ENCODE measurements at regions not wholly inside any gene's neighbourhood (a gene's known extent, or its start where the extent isn't known, plus 50 kb on each side); places are given as distances from the start of the nearest gene placed in this dataset.

DNA sequence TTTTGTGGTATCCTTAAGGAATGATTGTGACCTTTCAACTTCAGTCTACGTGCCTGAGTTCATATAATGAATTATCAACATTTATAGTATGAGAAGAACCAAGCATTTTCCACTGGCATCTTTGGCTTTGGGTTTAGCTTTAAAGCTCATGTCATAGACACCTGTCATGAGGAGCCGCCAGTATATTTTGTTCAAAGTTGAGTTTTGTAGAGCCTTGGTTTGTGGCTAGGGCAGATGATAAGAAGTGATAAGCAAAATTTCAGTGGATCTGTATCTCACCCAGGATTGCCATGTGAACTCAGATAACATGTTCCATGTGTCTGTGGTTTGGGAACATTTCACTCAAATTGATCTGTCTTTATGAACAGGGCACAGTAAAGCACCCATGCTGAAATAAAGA, 873.2 kb downstream of the STPG2 start:
- TF ChIP-seq POLR2A (IDR thresholded peaks at IDR 0.05; ENCODE audit: low read depth, low read length): no peak
- TF ChIP-seq FOXK2 (IDR thresholded peaks at IDR 0.05): no peak
- no peak for TF ChIP-seq CREM (IDR thresholded peaks at IDR 0.05; ENCODE audit: low read depth)
- TF ChIP-seq BHLHE40 (IDR thresholded peaks at IDR 0.05; ENCODE audit: borderline replicate concordance in 1 of 2, low read depth in 2 of 2, low read length in 1 of 2): no peak
- TF ChIP-seq LARP7 (IDR thresholded peaks at IDR 0.05): no peak
- no peak for TF ChIP-seq CTCF (IDR thresholded peaks at IDR 0.05 in 2 of 3, conservative IDR thresholded peaks at IDR 0.05 in 1 of 3; ENCODE audit: control insufficient read depth in 2 of 3, extremely low read depth in 1 of 3, insufficient read depth in 1 of 3, low read depth in 3 of 3, low read length in 3 of 3)
- no peak for TF ChIP-seq SPI1 (IDR thresholded peaks at IDR 0.05; ENCODE audit: borderline replicate concordance, insufficient read depth, low read depth, low read length)
- TF ChIP-seq RAD51 (IDR thresholded peaks at IDR 0.05): no peak
- TF ChIP-seq RELB (IDR thresholded peaks at IDR 0.05; ENCODE audit: low read depth): no peak
- TF ChIP-seq NBN (IDR thresholded peaks at IDR 0.05): no peak
- TF ChIP-seq, protein P1, sequence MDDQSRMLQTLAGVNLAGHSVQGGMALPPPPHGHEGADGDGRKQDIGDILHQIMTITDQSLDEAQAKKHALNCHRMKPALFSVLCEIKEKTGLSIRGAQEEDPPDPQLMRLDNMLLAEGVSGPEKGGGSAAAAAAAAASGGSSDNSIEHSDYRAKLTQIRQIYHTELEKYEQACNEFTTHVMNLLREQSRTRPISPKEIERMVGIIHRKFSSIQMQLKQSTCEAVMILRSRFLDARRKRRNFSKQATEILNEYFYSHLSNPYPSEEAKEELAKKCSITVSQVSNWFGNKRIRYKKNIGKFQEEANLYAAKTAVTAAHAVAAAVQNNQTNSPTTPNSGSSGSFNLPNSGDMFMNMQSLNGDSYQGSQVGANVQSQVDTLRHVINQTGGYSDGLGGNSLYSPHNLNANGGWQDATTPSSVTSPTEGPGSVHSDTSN (IDR thresholded peaks at IDR 0.05; ENCODE audit: insufficient replicate concordance, low read depth, low read length): no peak

Measured in GM12878 (cell line).